ENCODE measurements at regions not wholly inside any gene's neighbourhood (a gene's known extent, or its start where the extent isn't known, plus 50 kb on each side); places are given as distances from the start of the nearest gene placed in this dataset.

DNA sequence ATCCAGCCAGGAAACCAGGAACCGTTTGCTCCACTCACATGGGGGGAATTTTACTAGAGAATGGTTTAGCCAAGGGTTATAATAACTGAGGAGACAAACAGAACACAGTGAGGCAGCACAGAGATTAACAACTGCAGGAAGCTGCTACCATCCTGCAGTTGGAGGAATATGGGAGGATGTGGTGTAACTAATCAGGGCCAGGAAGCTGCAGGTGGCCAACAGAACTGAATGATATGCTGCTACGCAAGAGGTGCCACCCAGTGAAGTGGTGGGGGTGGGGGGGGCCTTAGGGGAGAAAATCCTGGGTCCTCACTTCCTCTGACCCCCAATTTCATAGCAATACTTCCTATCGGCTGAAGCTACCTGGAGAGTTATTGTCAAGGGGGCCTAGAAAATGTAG lies 306.4 kb upstream of the STT3B start:
- H3K18ac ChIP-seq (ENCODE audit: insufficient read length, low read depth, low read length), result no peak overlapping the region
- H3K4ac ChIP-seq (ENCODE audit: low read depth, low read length), result no peak overlapping the region
- H3K23me2 ChIP-seq (ENCODE audit: insufficient read length, low read depth, low read length, poor library complexity, severe bottlenecking), result no peaks in the 10 kb centered on the region
- H2AFZ ChIP-seq (ENCODE audit: low read length), result no peak overlapping the region
- Mint-ChIP-seq H3K27ac (peak overlapping the region in 2 of 3 experiments; percentile 1 to 24; a peak in 2 of 7 replicates), H3K4me1 (peaks cover 16 to 18% of the 10 kb centered on the region in 2 experiments), H3K36me3 (ENCODE audit: insufficient read depth in 1 of 3, low read depth in 3 of 3) (no peaks in the 10 kb centered on the region), H3K4me3 (no peak overlapping the region), H3K27me3 (ENCODE audit: low read depth) (no peaks in the 10 kb centered on the region), H3K9me3 (no peaks in the 10 kb centered on the region)
- H3K27ac ChIP-seq (ENCODE audit: insufficient read length, low read depth, low read length), result no peak overlapping the region
- H3T11ph ChIP-seq (ENCODE audit: low read length), result no peak overlapping the region
- no peaks in the 10 kb centered on the region for H3K27me3 ChIP-seq (ENCODE audit: insufficient read depth, low read length)
- H4K8ac ChIP-seq (replicated peaks; ENCODE audit: insufficient read length, low read depth, low read length), result no peak overlapping the region
- no peak for DNase-seq
- no peak overlapping the region for H2BK15ac ChIP-seq (ENCODE audit: low read depth, low read length)
- H4K5ac ChIP-seq (ENCODE audit: insufficient read length, low read depth, low read length), result no peak overlapping the region
- no peak overlapping the region for H3K9ac ChIP-seq (ENCODE audit: extremely low read depth, insufficient read length, low read length)
- H3K23ac ChIP-seq (ENCODE audit: insufficient read length, low read depth, low read length), result no peak overlapping the region
- H3K4me1 ChIP-seq (ENCODE audit: insufficient read depth, low read length), result no peaks in the 10 kb centered on the region
- H2BK120ac ChIP-seq (ENCODE audit: low read depth, low read length, poor library complexity, severe bottlenecking), result no peak overlapping the region
- H3K4me2 ChIP-seq (ENCODE audit: insufficient read depth, insufficient read length, low read length), result no peak overlapping the region
- no peaks in the 10 kb centered on the region for H3K79me2 ChIP-seq (ENCODE audit: insufficient read depth, low read length)
- H2BK20ac ChIP-seq (ENCODE audit: low read depth, low read length, poor library complexity, severe bottlenecking), result no peak overlapping the region
- H2BK5ac ChIP-seq (ENCODE audit: insufficient read length, low read length), result no peak overlapping the region
- TF ChIP-seq, protein P1, sequence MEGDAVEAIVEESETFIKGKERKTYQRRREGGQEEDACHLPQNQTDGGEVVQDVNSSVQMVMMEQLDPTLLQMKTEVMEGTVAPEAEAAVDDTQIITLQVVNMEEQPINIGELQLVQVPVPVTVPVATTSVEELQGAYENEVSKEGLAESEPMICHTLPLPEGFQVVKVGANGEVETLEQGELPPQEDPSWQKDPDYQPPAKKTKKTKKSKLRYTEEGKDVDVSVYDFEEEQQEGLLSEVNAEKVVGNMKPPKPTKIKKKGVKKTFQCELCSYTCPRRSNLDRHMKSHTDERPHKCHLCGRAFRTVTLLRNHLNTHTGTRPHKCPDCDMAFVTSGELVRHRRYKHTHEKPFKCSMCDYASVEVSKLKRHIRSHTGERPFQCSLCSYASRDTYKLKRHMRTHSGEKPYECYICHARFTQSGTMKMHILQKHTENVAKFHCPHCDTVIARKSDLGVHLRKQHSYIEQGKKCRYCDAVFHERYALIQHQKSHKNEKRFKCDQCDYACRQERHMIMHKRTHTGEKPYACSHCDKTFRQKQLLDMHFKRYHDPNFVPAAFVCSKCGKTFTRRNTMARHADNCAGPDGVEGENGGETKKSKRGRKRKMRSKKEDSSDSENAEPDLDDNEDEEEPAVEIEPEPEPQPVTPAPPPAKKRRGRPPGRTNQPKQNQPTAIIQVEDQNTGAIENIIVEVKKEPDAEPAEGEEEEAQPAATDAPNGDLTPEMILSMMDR (conservative IDR thresholded peaks at IDR 0.05), result no peak
- H2AK5ac ChIP-seq (ENCODE audit: insufficient read length, low read length), result no peak overlapping the region
- H3K79me1 ChIP-seq (ENCODE audit: insufficient read depth, low read depth, low read length, poor library complexity, severe bottlenecking), result no peaks in the 10 kb centered on the region
- H3K56ac ChIP-seq (ENCODE audit: insufficient read length, low read depth, low read length), result no peak overlapping the region
- no peaks in the 10 kb centered on the region for H3K9me3 ChIP-seq (ENCODE audit: control insufficient read depth, low read depth, low read length)
- H2BK12ac ChIP-seq (ENCODE audit: insufficient read length, low read depth, low read length), result no peak overlapping the region
- no peaks in the 10 kb centered on the region for H4K20me1 ChIP-seq (ENCODE audit: control insufficient read depth, insufficient read depth, insufficient read length)
- H3K14ac ChIP-seq (ENCODE audit: insufficient read depth, low read length), result no peak overlapping the region
- WGBS (ENCODE audit: extremely low coverage, insufficient read length, low lambda C conversion rate), result no CpG with 5 or more reads among the region's 3 CpGs
- no peak overlapping the region for H4K91ac ChIP-seq (ENCODE audit: insufficient read length, low read depth, low read length)
